ENCODE measurements at regions not wholly inside any gene's neighbourhood (a gene's known extent, or its start where the extent isn't known, plus 50 kb on each side); places are given as distances from the start of the nearest gene placed in this dataset.

- H3K27me3 ChIP-seq (replicated peaks in 1 of 4; ENCODE audit: control extremely low read depth in 1 of 4, control insufficient read depth in 3 of 4, insufficient read depth in 4 of 4, low read length in 3 of 4), result no peaks in the 10 kb centered on the region
- no peaks in the 10 kb centered on the region for H3K79me2 ChIP-seq (ENCODE audit: control insufficient read depth, insufficient read depth, low read length)
- no peak overlapping the region for H3K27ac ChIP-seq (ENCODE audit: low read length in 2 of 2)
- H3K9me3 ChIP-seq (ENCODE audit: control extremely low read depth in 1 of 3, control insufficient read depth in 2 of 3, insufficient read depth in 1 of 3, low read length in 2 of 3), result no peaks in the 10 kb centered on the region
- WGBS (ENCODE audit: insufficient coverage), result 60% methylated on average over 1 of the region's 1 CpG
- TF ChIP-seq, protein P1, sequence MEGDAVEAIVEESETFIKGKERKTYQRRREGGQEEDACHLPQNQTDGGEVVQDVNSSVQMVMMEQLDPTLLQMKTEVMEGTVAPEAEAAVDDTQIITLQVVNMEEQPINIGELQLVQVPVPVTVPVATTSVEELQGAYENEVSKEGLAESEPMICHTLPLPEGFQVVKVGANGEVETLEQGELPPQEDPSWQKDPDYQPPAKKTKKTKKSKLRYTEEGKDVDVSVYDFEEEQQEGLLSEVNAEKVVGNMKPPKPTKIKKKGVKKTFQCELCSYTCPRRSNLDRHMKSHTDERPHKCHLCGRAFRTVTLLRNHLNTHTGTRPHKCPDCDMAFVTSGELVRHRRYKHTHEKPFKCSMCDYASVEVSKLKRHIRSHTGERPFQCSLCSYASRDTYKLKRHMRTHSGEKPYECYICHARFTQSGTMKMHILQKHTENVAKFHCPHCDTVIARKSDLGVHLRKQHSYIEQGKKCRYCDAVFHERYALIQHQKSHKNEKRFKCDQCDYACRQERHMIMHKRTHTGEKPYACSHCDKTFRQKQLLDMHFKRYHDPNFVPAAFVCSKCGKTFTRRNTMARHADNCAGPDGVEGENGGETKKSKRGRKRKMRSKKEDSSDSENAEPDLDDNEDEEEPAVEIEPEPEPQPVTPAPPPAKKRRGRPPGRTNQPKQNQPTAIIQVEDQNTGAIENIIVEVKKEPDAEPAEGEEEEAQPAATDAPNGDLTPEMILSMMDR (IDR thresholded peaks at IDR 0.05), result no peak
- no peak for TF ChIP-seq EZH2 (IDR thresholded peaks at IDR 0.05; ENCODE audit: borderline replicate concordance, insufficient read depth, low read depth, low read length, poor library complexity, severe bottlenecking)
- POLR2A ChIA-PET, result no interaction called here
- Mint-ChIP-seq H3K27me3 (no peaks in the 10 kb centered on the region), H3K9me3 (ENCODE audit: insufficient read depth) (no peaks in the 10 kb centered on the region), H3K4me3 (no peak overlapping the region), H3K4me1 (no peaks in the 10 kb centered on the region), H3K27ac (no peak overlapping the region)
- CTCF ChIA-PET, result no interaction called here
- no peaks in the 10 kb centered on the region for H3K36me3 ChIP-seq (replicated peaks in 1 of 2; ENCODE audit: control extremely low read depth in 1 of 2, control insufficient read depth in 1 of 2, extremely low read depth in 1 of 2, insufficient read depth in 2 of 2, low read length in 1 of 2)
- H3K9ac ChIP-seq (ENCODE audit: low read length), result no peak overlapping the region
- ATAC-seq (ENCODE audit: low read depth), result no peak
- no peak overlapping the region for H3K4me2 ChIP-seq (replicated peaks; ENCODE audit: low read depth, low read length, poor library complexity, severe bottlenecking)
- no peak overlapping the region for H3K4me3 ChIP-seq (ENCODE audit: control extremely low read depth in 1 of 5, extremely low read depth in 1 of 5, insufficient read depth in 1 of 5, low read depth in 2 of 5, low read length in 4 of 5)
- no peaks in the 10 kb centered on the region for H3K4me1 ChIP-seq (ENCODE audit: control insufficient read depth in 2 of 2, insufficient read depth in 2 of 2, low read length in 2 of 2)
- no peak for DNase-seq
- no peak overlapping the region for H2AFZ ChIP-seq (ENCODE audit: insufficient read depth, low read depth, low read length, poor library complexity, severe bottlenecking)
- intact Hi-C loops (cut with micrococcal nuclease), result no loop called here
- no peaks in the 10 kb centered on the region for H4K20me1 ChIP-seq (ENCODE audit: control insufficient read depth, insufficient read depth, low read length, poor library complexity, severe bottlenecking)
These were observed 216.6 kb upstream of the CPHXL start for GRCh38 chr16:75942936-75943335.

DNA sequence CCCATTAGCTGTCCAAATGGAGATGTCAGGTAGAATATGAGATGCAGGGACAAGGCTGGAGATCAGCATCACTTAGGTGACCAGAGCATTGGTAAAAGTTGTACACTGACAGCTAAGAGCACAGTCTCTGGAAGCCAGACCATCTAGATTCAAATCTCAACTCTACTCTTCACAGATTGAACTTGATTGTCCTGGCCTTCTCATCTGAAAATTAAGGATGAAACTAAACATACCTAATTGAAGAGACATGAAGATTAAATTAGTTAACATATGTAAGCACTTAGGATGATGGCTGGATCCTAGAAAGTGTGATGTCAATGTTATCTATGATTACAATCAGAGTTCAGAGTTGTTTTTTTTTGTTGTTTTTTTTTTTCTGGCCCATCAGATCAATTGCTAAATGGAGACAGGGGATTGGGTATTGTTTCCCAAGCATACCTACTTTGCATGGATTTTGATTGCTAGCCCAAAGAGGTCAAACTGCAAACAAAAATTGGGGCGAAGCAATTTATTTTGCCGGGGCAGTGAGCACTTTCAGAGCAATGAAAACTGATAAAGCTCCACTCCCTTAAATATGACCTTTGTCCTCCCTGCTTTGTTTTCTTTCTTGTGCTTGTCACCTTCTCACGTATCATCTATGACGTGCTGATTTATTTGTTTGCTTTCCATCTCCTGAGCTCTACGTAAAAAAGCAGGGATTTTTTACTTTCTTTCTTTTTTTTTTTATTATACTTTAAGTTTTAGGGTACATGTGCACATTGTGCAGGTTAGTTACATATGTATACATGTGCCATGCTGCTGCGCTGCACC, 217.6 kb upstream of the CPHXL start:
- WGBS (ENCODE audit: insufficient coverage), result 100% methylated on average over 2 of the region's 6 CpGs
- Histone ChIP-seq H4K20me1 (ENCODE audit: control insufficient read depth, insufficient read depth, low read length, poor library complexity, severe bottlenecking) (no peaks in the 10 kb centered on the region), H3K4me3 (ENCODE audit: control extremely low read depth in 1 of 5, extremely low read depth in 1 of 5, insufficient read depth in 1 of 5, low read depth in 2 of 5, low read length in 4 of 5) (no peak overlapping the region), H3K27ac (ENCODE audit: low read length in 2 of 2) (no peak overlapping the region), H3K27me3 (replicated peaks in 1 of 4; ENCODE audit: control extremely low read depth in 1 of 4, control insufficient read depth in 3 of 4, insufficient read depth in 4 of 4, low read length in 3 of 4) (no peaks in the 10 kb centered on the region), H3K9ac (ENCODE audit: low read length) (no peak overlapping the region), H3K9me3 (ENCODE audit: control extremely low read depth in 1 of 3, control insufficient read depth in 2 of 3, insufficient read depth in 1 of 3, low read length in 2 of 3) (no peaks in the 10 kb centered on the region), H3K36me3 (replicated peaks in 1 of 2; ENCODE audit: control extremely low read depth in 1 of 2, control insufficient read depth in 1 of 2, extremely low read depth in 1 of 2, insufficient read depth in 2 of 2, low read length in 1 of 2) (no peaks in the 10 kb centered on the region), H3K79me2 (ENCODE audit: control insufficient read depth, insufficient read depth, low read length) (no peaks in the 10 kb centered on the region), H3K4me2 (replicated peaks; ENCODE audit: low read depth, low read length, poor library complexity, severe bottlenecking) (no peak overlapping the region), H3K4me1 (ENCODE audit: control insufficient read depth in 2 of 2, insufficient read depth in 2 of 2, low read length in 2 of 2) (no peaks in the 10 kb centered on the region), H2AFZ (ENCODE audit: insufficient read depth, low read depth, low read length, poor library complexity, severe bottlenecking) (no peak overlapping the region)
- H3K27ac Mint-ChIP-seq, result no peak overlapping the region
- intact Hi-C loops (cut with micrococcal nuclease), result no loop called here
- H3K4me3 Mint-ChIP-seq, result no peak overlapping the region
- CTCF ChIA-PET, result no interaction called here
- no peaks in the 10 kb centered on the region for H3K27me3 Mint-ChIP-seq
- DNase-seq (no peak), ATAC-seq (ENCODE audit: low read depth) (no peak)
- no peak for TF ChIP-seq EZH2 (IDR thresholded peaks at IDR 0.05; ENCODE audit: borderline replicate concordance, insufficient read depth, low read depth, low read length, poor library complexity, severe bottlenecking)
- TF ChIP-seq, protein P1 (IDR thresholded peaks at IDR 0.05), result no peak
- H3K9me3 Mint-ChIP-seq (ENCODE audit: insufficient read depth), result no peaks in the 10 kb centered on the region
- H3K4me1 Mint-ChIP-seq, result no peaks in the 10 kb centered on the region
- POLR2A ChIA-PET, result no interaction called here

Measured in B cell (primary cell).